ENCODE measurements at regions not wholly inside any gene's neighbourhood (a gene's known extent, or its start where the extent isn't known, plus 50 kb on each side); places are given as distances from the start of the nearest gene placed in this dataset.

- H3K9me3 ChIP-seq (replicated peaks) = no peaks in the 10 kb centered on the region
- no peaks in the 10 kb centered on the region for H3K4me1 ChIP-seq
- no peak overlapping the region for H3K27ac ChIP-seq (replicated peaks)
- H3K4me3 ChIP-seq = no peak overlapping the region
- TF ChIP-seq, protein P1, sequence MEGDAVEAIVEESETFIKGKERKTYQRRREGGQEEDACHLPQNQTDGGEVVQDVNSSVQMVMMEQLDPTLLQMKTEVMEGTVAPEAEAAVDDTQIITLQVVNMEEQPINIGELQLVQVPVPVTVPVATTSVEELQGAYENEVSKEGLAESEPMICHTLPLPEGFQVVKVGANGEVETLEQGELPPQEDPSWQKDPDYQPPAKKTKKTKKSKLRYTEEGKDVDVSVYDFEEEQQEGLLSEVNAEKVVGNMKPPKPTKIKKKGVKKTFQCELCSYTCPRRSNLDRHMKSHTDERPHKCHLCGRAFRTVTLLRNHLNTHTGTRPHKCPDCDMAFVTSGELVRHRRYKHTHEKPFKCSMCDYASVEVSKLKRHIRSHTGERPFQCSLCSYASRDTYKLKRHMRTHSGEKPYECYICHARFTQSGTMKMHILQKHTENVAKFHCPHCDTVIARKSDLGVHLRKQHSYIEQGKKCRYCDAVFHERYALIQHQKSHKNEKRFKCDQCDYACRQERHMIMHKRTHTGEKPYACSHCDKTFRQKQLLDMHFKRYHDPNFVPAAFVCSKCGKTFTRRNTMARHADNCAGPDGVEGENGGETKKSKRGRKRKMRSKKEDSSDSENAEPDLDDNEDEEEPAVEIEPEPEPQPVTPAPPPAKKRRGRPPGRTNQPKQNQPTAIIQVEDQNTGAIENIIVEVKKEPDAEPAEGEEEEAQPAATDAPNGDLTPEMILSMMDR (IDR thresholded peaks at IDR 0.05; ENCODE audit: borderline replicate concordance) = no peak
- no peaks in the 10 kb centered on the region for H3K36me3 ChIP-seq
- no peaks in the 10 kb centered on the region for H3K27me3 ChIP-seq (ENCODE audit: low read depth)
- no peak for DNase-seq
- intact Hi-C loops (cut with micrococcal nuclease) = no loop called here
Measured at GRCh38 chr2:207357216-207357615, 172.5 kb upstream of the CREB1 start.

DNA sequence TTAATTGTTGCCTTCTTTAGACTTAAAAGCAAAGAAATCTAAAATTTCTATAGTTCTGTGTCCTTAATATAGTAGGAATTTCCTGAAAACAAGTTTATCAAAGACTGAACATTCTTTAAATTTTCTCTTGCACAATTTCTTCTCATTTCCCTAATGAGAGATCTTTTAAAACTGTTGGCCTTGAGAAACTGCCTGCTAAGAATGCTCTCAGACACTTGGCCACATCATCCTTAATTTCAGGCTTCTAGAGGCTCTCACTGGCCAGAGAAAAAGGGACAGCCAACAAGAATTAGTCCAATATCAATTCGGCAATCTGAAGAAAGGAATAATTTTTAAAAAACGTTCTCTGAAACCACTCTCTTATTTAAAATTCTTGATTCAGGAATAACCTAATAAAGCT, 167.0 kb upstream of the CREB1 start:
- Histone ChIP-seq H3K4me3 (no peak overlapping the region), H3K27me3 (ENCODE audit: low read depth) (no peaks in the 10 kb centered on the region), H3K36me3 (no peaks in the 10 kb centered on the region), H3K4me1 (no peaks in the 10 kb centered on the region), H3K27ac (replicated peaks) (no peak overlapping the region), H3K9me3 (replicated peaks) (no peaks in the 10 kb centered on the region)
- intact Hi-C loops (cut with micrococcal nuclease) = no loop called here
- TF ChIP-seq, protein P1 (IDR thresholded peaks at IDR 0.05; ENCODE audit: borderline replicate concordance) = no peak
- DNase-seq = no peak

- no peaks in the 10 kb centered on the region for H3K9me3 ChIP-seq (replicated peaks)
- H3K36me3 ChIP-seq = no peaks in the 10 kb centered on the region
- intact Hi-C loops (cut with micrococcal nuclease) = no loop called here
- no peak overlapping the region for H3K4me3 ChIP-seq
- H3K27me3 ChIP-seq (ENCODE audit: low read depth) = no peaks in the 10 kb centered on the region
- no peaks in the 10 kb centered on the region for H3K4me1 ChIP-seq
- DNase-seq = no peak
- TF ChIP-seq, protein P1 (IDR thresholded peaks at IDR 0.05; ENCODE audit: borderline replicate concordance) = no peak
- no peak overlapping the region for H3K27ac ChIP-seq (replicated peaks)
Measured at GRCh38 chr2:207363761-207364290, 165.9 kb upstream of the CREB1 start.

- peaks cover 15% of the 10 kb centered on the region for H3K9me3 ChIP-seq (replicated peaks)
- no peak for DNase-seq
- TF ChIP-seq, protein P1 (IDR thresholded peaks at IDR 0.05; ENCODE audit: borderline replicate concordance) = no peak
Measured at GRCh38 chr2:207370646-207371045, 159.1 kb upstream of the CREB1 start.

GRCh38 chr2:207371877-207372276, 157.9 kb upstream of the CREB1 start:
- no peak for DNase-seq
- no peak overlapping the region for H3K27ac ChIP-seq (replicated peaks)
- H3K4me3 ChIP-seq = no peak overlapping the region
- H3K27me3 ChIP-seq (ENCODE audit: low read depth) = no peaks in the 10 kb centered on the region
- H3K9me3 ChIP-seq (replicated peaks) = peaks cover 27% of the 10 kb centered on the region
- H3K36me3 ChIP-seq = no peaks in the 10 kb centered on the region
- H3K4me1 ChIP-seq = no peaks in the 10 kb centered on the region
- TF ChIP-seq, protein P1 (IDR thresholded peaks at IDR 0.05; ENCODE audit: borderline replicate concordance) = no peak
- intact Hi-C loops (cut with micrococcal nuclease) = no loop called here

More at GRCh38 chr2:207370646-207371045, 159.1 kb upstream of the CREB1 start:
- H3K27ac ChIP-seq (replicated peaks) = no peak overlapping the region
- H3K4me3 ChIP-seq = no peak overlapping the region
- intact Hi-C loops (cut with micrococcal nuclease) = no loop called here
- no peaks in the 10 kb centered on the region for H3K4me1 ChIP-seq
- no peaks in the 10 kb centered on the region for H3K36me3 ChIP-seq
- no peaks in the 10 kb centered on the region for H3K27me3 ChIP-seq (ENCODE audit: low read depth)
